ENCODE measurements at regions not wholly inside any gene's neighbourhood (a gene's known extent, or its start where the extent isn't known, plus 50 kb on each side); places are given as distances from the start of the nearest gene placed in this dataset.

DNA sequence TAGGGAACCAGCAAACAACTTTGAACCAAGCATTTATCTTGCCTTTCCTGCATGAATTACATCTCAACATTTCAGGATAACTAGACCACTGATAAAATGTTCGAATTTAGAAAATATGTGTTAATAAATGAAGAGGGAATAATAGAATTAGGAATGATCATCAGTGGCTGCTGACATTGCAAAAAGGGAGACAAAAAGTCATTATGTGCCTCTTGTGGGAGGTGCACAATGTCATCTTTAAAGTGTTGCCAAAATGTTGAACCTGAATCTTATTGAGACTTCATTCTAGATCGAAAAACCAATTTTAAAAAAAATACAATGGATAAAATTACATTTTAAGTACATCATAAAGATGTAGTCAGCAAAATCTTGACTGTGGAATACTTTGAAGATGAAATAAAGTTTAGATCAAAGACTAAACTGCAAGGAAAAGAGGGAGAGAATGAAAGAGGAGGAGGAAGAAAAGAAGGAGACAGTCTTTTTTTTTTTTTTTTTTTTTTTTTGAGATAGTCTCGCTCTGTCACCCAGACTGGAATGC is 299.3 kb downstream of the FBXW7 start:
- no peak for DNase-seq (ENCODE audit: low read depth in 1 of 2, low spot score in 1 of 2)

DNA sequence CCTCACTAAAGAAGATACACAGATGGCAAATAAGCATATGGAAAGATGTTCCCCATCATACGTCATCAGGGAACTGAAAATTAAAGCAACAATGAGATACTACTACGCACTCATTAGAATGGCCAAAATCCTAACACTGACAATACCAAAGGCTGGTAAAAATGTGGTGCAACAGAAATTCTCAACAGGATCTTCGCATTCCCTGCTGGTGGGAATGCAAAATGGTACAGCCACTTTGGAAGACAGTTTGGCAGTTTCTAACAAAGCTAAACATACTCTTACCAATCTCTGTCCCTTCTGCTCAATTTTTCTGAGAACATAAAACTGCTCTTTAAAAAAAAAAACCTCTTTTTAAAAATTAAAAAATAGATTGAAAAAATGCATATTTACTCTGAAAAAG is 300.2 kb downstream of the FBXW7 start:
- DNase-seq (ENCODE audit: low read depth in 1 of 2, low spot score in 1 of 2), result no peak

DNA sequence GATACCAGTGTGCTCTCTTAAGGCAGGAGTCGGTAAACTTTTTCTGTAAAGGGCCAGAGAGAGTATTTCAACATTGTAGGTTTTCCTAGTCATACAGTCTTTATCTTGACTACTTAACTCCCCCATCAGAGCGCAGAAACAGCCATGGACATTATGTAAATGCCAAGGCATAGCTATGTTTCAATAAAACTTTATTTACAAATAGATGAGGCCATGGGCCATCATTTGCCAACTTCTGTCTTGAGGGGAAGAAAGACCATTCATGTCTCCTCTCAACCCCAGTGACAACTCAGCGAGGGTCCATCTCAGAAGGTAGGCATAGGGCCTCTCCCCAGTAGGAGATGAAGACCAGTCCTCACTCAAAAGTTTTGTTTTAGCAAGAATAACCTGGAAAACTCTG is 301.3 kb downstream of the FBXW7 start:
- DNase-seq (ENCODE audit: low read depth in 1 of 2, low spot score in 1 of 2), result no peak

DNA sequence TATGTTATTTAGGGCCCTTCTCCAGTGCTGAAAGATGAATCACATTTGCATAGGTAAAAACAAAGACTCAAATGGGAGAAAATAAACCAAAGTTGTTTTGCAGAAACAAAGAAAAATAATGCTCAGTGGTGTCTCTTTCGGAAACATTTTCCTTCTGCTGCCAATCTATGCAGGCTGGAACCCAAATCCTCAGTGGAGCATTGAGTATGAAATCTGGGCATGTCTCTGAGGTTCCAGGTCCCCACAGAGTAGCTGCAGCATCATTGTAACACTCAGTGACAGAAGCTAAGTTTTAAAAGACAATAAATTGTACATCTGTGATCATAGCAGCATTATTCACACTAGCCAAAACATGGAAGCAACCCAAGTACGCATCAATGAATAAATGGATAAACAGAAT is 303.6 kb downstream of the FBXW7 start:
- DNase-seq (ENCODE audit: low read depth in 1 of 2, low spot score in 1 of 2), result no peak

DNA sequence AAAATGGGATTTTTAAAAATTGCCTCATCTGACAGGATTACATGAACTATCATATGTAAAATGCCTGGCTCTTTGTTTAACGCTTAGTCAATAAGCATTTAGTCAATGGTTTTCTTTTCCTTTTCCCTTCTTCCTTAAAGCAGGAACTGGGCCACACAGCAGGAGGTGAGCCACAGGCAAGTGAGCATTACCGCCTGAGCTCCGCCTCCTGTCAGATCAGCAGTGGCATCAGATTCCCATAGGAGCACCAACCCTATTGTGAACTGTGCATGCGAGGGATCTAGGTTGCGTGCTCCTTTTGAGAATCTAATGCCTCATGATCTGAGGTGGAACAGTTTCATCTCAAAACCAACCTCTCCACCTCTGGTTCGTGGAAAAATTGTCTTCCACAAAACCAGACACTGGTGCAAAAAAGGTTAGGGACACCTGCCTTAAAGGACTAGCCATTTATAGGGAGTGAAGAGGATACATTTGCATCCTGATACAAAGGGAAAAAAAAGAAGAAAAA is 306.1 kb downstream of the FBXW7 start:
- DNase-seq (ENCODE audit: low read depth in 1 of 2, low spot score in 1 of 2), result no peak

DNA sequence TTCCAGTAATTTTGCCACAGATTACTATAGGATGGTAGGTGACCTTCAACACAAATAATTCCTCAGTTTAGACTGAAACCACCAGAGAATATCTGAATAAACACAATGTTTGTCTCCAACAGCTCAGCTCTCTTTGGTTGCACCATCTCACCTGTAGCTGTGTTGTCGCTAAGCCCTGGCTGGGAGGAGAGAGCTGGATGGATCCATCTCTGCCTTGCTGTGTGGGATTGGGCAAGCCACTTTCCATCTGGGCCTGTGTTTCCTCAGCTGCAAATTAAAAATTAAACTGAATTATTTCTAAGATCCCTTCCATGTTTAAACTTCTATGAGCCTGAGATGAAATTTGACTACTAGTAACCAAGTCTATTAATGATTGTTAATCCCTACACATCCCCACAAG is 310.2 kb downstream of the FBXW7 start:
- DNase-seq (ENCODE audit: low read depth in 1 of 2, low spot score in 1 of 2), result no peak

DNA sequence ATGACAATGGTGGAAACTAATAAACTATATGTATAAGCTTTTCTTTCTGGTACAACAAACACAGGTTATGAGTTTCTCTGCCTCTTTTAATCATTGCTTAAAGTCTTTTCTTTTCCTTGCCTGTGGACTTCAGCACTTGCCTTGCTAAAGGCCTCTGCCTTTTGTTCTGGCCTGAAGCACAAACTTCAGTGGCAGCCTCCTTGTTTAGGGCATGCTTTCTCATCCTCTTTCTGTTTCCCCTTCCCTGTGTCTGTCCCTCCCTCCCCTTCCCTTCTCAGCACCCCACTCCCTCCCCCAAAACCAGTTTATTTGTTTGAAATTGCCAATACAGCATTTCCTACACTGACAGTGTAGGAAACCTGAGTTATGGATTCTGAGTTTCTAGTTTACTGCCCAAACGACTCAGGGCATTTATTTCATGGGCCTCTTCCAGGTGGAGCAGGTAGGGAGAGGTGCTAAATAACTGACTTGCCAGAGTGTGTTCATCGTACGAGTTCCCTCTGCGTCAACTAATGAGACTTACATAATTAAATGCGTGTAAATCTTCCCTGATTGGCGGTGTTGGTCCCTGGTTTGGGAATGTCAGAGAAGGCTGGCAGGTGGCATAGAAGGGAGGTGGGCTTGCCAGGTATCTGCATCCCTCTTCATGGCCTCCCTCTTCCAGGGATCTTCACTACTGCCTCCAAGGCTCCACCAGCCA is 311.0 kb downstream of the FBXW7 start:
- DNase-seq (ENCODE audit: low read depth in 1 of 2, low spot score in 1 of 2), result no peak

DNA sequence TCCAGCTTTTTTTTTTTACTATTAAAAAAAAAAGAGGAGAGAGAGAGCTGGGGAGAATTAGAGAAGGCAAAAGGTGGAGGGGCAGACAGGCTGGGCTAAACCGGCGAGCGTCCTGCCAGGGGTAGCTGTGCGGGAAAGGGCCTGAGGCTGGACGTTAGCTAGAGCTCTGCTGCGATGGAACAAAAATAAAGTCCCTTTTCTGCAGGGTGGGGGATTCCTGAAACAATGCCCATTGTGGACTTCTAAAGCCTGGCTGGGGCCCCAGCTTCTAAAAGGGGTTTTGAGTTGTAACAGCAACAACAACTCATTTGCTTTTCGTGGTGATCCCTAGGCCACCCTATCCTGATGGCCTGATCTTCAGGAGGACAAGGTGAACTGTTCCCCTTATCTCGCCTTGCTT is 311.7 kb downstream of the FBXW7 start:
- DNase-seq (ENCODE audit: low read depth in 1 of 2, low spot score in 1 of 2), result no peak

DNA sequence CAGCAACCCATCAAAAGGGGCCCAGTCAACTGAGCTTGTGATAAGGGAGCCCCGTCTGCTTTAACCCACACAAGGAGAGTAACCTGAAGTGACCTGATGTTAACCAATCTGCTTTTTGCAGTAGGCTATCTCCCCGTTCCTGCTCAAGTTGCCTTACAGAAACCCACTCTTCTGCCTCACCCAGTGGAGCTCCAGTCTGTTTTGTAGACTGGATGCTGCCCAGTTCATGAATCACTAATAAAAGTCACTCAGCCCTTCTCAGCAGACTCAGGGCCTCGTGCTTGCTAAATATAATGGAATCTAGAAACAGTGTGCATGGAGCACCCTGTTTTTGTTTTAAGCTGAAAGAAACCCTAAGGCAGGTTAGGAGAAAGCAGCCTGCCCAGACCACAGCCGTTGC is 312.3 kb downstream of the FBXW7 start:
- no peak for DNase-seq (ENCODE audit: low read depth in 1 of 2, low spot score in 1 of 2)

DNA sequence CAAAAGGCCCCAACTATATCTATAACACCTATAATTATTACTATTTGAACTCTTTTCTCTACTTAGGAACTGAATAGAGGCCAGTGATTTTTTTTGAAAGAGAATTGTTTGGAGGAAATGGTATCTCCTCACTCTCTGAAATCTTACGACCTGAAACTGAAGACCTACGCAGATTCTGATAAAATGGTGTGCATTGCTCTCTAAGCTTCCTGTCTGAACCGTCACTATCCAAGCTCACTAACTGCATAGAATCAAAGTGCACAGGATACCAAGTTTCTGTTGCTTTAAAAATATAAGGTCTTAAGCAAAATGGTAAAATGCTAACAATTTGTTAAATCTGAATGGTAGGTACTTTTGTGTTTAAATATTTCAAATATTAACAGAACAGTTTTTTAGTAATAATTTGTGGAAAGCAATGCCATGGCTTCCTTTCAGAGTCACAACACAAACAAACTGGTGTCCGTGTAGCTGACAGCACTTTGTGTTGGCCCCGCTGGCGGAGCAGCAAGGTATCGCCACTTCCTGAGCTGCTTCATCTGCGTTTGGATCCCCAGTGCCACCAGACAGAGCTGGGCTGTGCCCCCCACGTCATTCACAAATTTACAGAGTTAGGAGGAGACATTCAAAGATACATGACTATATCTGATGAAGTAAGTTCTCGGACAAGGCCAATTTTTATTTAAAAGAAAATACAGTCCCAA is 313.9 kb downstream of the FBXW7 start:
- no peak for DNase-seq (ENCODE audit: low read depth in 1 of 2, low spot score in 1 of 2)

DNA sequence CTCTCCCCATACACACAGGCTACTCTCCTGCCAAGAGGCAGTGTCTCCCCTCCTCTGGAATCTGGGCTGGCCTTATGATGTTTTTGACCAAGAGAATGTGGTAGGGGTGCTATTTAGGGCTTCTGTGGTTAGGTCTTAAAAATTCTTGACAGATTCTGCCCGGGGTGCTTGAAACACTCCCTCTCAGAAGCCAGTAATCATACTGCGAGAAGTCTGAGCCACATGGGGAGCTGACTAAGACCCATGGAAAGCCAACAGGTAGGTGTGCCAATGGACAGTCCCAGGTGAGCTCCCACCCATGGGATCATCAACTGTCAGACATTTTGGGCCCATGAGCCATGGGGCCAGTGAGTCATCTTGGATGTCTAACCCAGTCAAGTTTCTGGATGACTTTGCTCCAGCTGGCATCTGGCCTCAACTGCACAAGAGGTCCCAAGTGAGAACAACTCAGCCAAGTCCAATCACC is 315.7 kb downstream of the FBXW7 start:
- DNase-seq (ENCODE audit: low read depth in 1 of 2, low spot score in 1 of 2), result no peak

DNA sequence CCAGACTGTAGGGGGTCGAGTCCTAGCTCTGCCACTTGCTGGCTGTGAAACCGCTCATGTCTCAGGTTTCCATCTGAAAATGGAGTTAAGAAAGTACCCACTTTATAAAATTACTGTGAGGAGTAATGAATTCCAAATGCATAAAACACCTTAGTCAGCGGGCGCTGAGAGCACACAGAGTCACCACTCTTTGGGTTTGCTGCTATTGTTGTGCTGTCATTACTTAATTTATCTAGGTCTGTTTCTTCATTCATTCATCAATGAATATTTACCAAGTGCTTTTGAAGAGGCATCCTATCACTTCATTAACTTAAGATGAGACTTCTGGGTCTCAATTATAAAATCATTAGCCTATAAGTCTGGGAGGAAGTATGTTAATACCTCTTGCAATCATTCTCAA is 317.3 kb downstream of the FBXW7 start:
- no peak for DNase-seq (ENCODE audit: low read depth in 1 of 2, low spot score in 1 of 2)

DNA sequence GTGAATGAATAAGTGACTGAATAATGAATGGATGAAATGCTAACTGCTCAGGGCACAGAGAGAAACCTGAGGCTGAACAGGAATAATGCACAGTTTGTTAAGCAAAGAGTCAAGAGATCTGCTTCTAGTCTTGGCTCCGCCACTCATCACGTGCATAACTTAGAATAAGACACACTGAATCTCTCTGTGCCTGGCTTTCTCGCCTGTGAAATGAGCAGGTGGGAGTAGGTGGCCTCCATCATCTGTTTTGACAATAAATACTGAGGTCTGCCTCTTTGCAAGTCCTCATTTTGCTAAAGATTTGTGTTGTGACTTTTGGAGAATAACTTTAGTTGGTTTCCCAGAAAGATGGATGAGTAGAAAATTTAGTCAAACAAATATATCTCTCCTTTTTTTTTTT is 318.0 kb downstream of the FBXW7 start:
- no peak for DNase-seq (ENCODE audit: low read depth in 1 of 2, low spot score in 1 of 2)

DNA sequence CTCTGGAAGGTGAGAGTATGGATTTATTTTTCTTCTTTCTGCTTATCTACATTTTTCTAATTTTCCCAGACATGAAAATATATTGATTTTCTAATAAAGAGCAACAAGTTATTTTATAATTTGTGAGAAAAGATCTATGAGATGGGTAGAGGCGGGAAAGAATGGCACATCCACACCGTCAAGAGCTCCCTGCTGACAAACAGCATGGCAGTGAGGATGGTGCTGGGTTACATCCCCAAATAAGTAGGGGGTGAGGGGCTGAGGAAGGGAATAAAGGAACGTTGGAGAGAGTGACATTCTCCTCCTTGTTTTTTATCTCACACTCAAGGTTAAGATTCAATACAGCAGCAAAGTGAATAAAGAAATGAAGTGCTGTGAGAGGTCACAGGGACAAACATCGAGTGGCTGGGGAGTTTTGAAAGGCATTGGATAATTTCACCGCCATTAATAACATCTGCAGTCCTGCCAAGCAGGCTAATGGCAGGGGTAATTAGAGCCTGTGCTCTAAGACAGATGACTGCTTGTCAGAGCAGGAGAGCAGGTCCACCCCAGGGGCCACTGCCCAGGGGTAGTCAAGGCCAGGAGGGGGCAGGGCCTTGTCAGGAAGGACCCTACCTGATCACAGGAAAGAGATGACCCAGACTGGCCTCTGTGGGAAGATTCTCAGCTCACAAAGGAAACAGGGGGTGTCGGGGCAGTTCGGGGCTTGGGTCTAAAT is 323.8 kb downstream of the FBXW7 start:
- DNase-seq (ENCODE audit: low read depth in 1 of 2, low spot score in 1 of 2), result no peak

DNA sequence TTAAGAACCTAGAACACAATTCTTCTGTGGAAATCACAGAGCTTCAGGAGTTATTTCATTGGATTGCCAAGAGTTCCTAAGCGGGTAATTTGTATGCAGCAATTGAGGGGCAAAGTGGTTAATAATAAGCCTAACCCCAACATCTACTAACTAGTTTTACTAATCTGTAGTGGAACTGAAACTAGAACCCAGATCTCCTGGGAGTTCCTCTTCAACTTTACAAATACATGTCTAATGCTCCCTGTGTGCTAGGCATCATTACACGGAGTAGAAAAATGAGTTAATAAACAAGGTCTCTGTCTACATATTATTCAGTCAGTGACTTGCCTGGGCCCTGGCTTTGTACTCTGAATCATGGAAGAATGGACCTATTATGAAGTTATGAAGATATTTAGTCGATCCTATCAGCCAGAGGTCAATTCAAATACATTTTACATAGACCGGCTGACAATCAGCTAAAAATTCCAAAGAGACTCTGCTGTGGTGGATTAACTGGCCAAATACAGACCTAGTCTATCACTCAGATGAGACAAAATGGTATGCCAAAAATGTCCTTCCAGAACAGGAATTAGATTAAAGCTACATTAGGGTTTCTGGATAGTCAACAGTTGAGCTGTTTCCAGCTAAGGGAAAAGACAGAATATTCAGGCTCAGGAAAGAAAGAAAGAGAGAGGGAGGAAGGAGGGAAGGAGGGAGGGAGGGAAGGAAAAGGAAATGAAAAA is 326.0 kb downstream of the FBXW7 start:
- no peak for DNase-seq (ENCODE audit: low read depth in 1 of 2, low spot score in 1 of 2)

DNA sequence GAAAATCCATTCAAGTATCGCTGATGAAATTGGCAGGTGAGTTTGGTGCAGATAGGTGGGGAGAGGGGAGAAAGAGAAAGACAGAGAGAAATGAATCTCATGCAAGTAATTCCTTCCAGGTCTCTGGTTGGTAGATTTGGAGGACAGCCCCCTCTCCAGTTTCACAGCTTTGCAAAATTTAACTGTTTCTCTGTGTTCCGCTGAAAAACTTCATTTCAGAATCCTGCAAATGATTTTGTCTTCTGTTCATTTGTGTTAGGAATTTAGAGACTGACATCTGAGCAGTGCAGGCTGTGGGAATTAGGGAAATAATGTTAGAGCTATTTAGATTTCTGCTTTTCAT is 328.5 kb downstream of the FBXW7 start:
- no peak for DNase-seq (ENCODE audit: low read depth in 1 of 2, low spot score in 1 of 2)

DNA sequence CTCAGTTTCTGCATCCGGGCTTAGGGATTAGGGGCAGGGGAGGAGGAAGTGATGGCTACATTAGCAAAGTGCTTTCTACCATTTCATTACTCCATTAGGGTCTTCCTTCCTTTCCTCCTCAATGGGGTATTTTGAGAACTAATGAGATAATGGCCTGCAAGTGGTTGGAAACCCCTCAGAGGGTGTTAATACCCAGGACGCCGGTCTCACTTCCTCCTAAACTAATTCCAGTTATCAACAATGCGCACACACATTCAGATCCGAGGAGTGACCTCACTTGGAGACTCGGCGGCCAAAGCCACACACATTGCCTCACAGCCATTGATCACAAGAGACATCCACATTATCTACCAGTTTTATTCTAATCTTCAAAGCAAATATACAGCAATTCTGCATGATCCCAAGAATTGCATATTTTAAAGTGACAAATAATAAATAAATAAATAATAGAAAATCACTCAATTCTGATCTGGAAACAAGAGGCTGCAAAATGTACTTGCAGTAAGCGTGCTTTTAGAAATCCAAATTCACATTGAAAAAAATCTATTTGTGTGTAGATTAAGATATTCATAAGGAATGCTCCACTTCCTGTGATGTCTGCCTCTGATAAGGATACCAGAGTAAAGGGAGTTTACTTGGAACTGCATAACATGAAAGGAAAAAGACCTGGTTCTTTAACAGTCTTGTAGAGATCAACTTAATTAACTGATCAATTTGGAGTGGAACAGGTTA is 329.1 kb downstream of the FBXW7 start:
- no peak for DNase-seq (ENCODE audit: low read depth in 1 of 2, low spot score in 1 of 2)

DNA sequence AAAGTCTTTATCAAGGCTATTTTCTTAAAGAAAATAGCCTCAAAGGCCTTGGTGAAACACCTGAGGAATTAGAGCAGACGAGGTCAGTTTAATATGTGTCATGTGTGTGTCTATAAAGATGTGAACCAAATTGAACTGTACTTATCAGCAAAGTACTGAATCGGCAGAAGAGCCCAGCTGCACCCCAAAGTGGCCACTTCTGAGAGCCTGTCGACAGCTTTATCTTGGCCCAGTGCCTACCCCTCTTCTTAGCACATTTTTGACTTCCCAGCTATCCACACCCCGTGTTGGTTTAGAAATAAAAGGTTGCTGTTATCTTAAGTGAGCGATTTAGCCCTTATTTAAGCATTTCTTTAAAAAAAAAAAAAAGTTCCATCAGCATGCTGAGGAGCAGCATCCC is 329.7 kb downstream of the FBXW7 start:
- no peak for DNase-seq (ENCODE audit: low read depth in 1 of 2, low spot score in 1 of 2)

DNA sequence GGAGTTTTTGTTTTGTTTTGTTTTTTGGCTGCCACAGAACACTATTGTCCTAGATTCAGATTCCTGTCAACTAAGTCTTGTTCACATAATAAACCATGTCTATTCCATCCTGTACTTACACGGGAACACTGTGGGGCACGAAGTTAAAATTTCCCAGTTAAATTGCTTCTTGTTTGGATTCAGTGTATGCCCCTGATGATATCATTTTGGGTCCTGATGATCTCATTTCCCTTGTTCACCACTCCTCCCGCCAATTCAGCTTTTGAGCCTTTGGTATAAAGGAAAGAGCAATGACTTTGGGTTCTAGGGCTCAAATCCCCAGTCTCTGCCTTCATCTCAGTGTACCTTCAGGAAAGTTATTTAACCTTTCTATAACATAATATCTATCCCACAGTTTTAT is 333.5 kb downstream of the FBXW7 start:
- no peak for DNase-seq (ENCODE audit: low read depth in 1 of 2, low spot score in 1 of 2)

DNA sequence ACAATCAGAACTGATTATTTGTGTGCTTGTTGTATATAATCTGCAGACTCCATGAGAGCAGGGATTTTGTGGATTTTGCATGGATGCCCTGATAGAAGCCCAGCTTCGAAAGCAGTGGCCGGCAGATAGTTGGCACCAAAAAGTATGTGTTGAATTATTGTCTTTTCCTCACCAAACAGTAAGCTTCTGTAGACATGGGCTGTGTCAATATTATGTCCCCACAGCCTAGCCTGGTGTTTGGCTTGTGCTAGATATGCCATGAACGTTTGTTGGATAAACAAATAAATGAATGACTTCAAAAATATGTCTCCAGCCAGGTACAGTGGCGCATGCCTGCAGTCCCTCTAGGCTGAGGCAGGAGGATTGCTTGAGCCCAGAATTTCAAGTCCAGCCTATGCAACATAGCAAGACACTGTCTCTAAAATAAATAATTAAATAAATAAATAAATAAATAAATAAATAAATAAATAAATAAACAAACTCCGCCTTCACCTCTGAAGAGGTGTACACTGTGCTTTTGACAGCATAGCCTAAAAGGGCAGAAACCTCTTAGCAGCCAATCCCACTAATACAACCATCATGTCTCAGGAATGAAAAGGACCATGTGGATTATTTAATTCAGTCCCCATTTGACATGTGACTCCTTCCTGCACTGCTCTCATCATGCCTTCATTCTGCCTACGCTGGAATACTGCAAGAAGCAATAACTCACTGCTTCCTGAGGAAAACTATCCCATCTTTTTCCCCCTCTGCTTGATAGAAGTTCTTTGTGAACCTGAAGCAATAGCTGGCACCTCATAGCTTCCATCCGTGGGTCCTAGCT is 335.2 kb downstream of the FBXW7 start:
- no peak for DNase-seq (ENCODE audit: low read depth in 1 of 2, low spot score in 1 of 2)
